ENCODE measurements at regions not wholly inside any gene's neighbourhood (a gene's known extent, or its start where the extent isn't known, plus 50 kb on each side); places are given as distances from the start of the nearest gene placed in this dataset.

GRCh38 chr12:105841840-105842239 is 296.9 kb downstream of the NUAK1 start:
- peaks cover 9 to 17% of the 10 kb centered on the region in 2 donors for H3K27me3 Mint-ChIP-seq (ENCODE audit: low read depth in 2 of 2)
- Histone ChIP-seq H3K36me3 (ENCODE audit: control insufficient read depth, insufficient read depth, low read length) (no peaks in the 10 kb centered on the region), H3K27ac (ENCODE audit: low read length) (no peak overlapping the region), H3K4me3 (ENCODE audit: low read length) (no peak overlapping the region), H3K9me3 (ENCODE audit: control insufficient read depth, insufficient read depth, low read length) (no peaks in the 10 kb centered on the region), H3K4me1 (ENCODE audit: control insufficient read depth, insufficient read depth, low read length) (no peaks in the 10 kb centered on the region), H3K27me3 (ENCODE audit: control insufficient read depth, insufficient read depth, low read length) (no peaks in the 10 kb centered on the region)
- TF ChIP-seq CTCF (IDR thresholded peaks at IDR 0.05): no peak
- no peak for DNase-seq
- no peaks in the 10 kb centered on the region for H3K9me3 Mint-ChIP-seq
- no peak overlapping the region for H3K27ac Mint-ChIP-seq
- H3K36me3 Mint-ChIP-seq: no peaks in the 10 kb centered on the region
- WGBS (ENCODE audit: insufficient coverage): 78% methylated on average over 4 of the region's 4 CpGs
- H3K4me3 Mint-ChIP-seq: no peak overlapping the region
- intact Hi-C loops (cut with micrococcal nuclease): no loop called here
- ATAC-seq: no peak
- H3K4me1 Mint-ChIP-seq: no peaks in the 10 kb centered on the region

GRCh38 chr12:105843561-105843960 is 295.2 kb downstream of the NUAK1 start:
- H3K9me3 Mint-ChIP-seq: no peaks in the 10 kb centered on the region
- no peaks in the 10 kb centered on the region for H3K36me3 ChIP-seq (ENCODE audit: control insufficient read depth, insufficient read depth, low read length)
- TF ChIP-seq CTCF (IDR thresholded peaks at IDR 0.05): no peak
- no peaks in the 10 kb centered on the region for H3K9me3 ChIP-seq (ENCODE audit: control insufficient read depth, insufficient read depth, low read length)
- ATAC-seq: no peak
- H3K4me3 Mint-ChIP-seq: no peak overlapping the region
- no peaks in the 10 kb centered on the region for H3K4me1 ChIP-seq (ENCODE audit: control insufficient read depth, insufficient read depth, low read length)
- intact Hi-C loops (cut with micrococcal nuclease): no loop called here
- H3K27me3 Mint-ChIP-seq (ENCODE audit: low read depth in 2 of 2): peaks cover 0 to 6% of the 10 kb centered on the region in 2 donors
- H3K4me3 ChIP-seq (ENCODE audit: low read length): no peak overlapping the region
- DNase-seq: no peak
- H3K27me3 ChIP-seq (ENCODE audit: control insufficient read depth, insufficient read depth, low read length): no peaks in the 10 kb centered on the region
- H3K4me1 Mint-ChIP-seq: no peaks in the 10 kb centered on the region
- H3K27ac ChIP-seq (ENCODE audit: low read length): no peak overlapping the region
- WGBS (ENCODE audit: insufficient coverage): 84% methylated on average over 2 of the region's 2 CpGs
- H3K27ac Mint-ChIP-seq: no peak overlapping the region
- H3K36me3 Mint-ChIP-seq: no peaks in the 10 kb centered on the region

- 88% methylated on average over 11 of the region's 11 CpGs for WGBS (ENCODE audit: insufficient coverage)
- Mint-ChIP-seq H3K27me3 (ENCODE audit: low read depth in 2 of 2) (no peaks in the 10 kb centered on the region), H3K36me3 (no peaks in the 10 kb centered on the region), H3K4me3 (no peak overlapping the region), H3K27ac (no peak overlapping the region), H3K9me3 (no peaks in the 10 kb centered on the region), H3K4me1 (no peaks in the 10 kb centered on the region)
- no peaks in the 10 kb centered on the region for H3K36me3 ChIP-seq (ENCODE audit: control insufficient read depth, insufficient read depth, low read length)
- intact Hi-C loops (cut with micrococcal nuclease): no loop called here
- ATAC-seq (no peak), DNase-seq (no peak)
- H3K27me3 ChIP-seq (ENCODE audit: control insufficient read depth, insufficient read depth, low read length): no peaks in the 10 kb centered on the region
- TF ChIP-seq CTCF (IDR thresholded peaks at IDR 0.05): no peak
- no peaks in the 10 kb centered on the region for H3K4me1 ChIP-seq (ENCODE audit: control insufficient read depth, insufficient read depth, low read length)
- H3K27ac ChIP-seq (ENCODE audit: low read length): no peak overlapping the region
- no peak overlapping the region for H3K4me3 ChIP-seq (ENCODE audit: low read length)
- H3K9me3 ChIP-seq (ENCODE audit: control insufficient read depth, insufficient read depth, low read length): no peaks in the 10 kb centered on the region
Observed at GRCh38 chr12:105843986-105844760, 294.6 kb downstream of the NUAK1 start.

- Histone ChIP-seq H3K4me1 (ENCODE audit: control insufficient read depth, insufficient read depth, low read length) (no peaks in the 10 kb centered on the region), H3K27me3 (ENCODE audit: control insufficient read depth, insufficient read depth, low read length) (no peaks in the 10 kb centered on the region), H3K4me3 (ENCODE audit: low read length) (no peak overlapping the region), H3K9me3 (ENCODE audit: control insufficient read depth, insufficient read depth, low read length) (no peaks in the 10 kb centered on the region), H3K36me3 (ENCODE audit: control insufficient read depth, insufficient read depth, low read length) (no peaks in the 10 kb centered on the region), H3K27ac (ENCODE audit: low read length) (no peak overlapping the region)
- H3K27ac Mint-ChIP-seq: no peak overlapping the region
- TF ChIP-seq CTCF (IDR thresholded peaks at IDR 0.05): no peak
- no peaks in the 10 kb centered on the region for H3K4me1 Mint-ChIP-seq
- peaks cover 0 to 7% of the 10 kb centered on the region in 2 donors for H3K27me3 Mint-ChIP-seq (ENCODE audit: low read depth in 2 of 2)
- no peak overlapping the region for H3K4me3 Mint-ChIP-seq
- ATAC-seq (no peak), DNase-seq (no peak)
- intact Hi-C loops (cut with micrococcal nuclease): no loop called here
- H3K36me3 Mint-ChIP-seq: no peaks in the 10 kb centered on the region
- peaks cover 0 to 2% of the 10 kb centered on the region in 2 donors for H3K9me3 Mint-ChIP-seq
Observed at GRCh38 chr12:105846331-105846730, 292.4 kb downstream of the NUAK1 start.

Measured in natural killer cell (primary cell).